HG03442 (cell line): ENCODE measurements at regions not wholly inside any gene's neighbourhood (a gene's known extent, or its start where the extent isn't known, plus 50 kb on each side); places are given as distances from the start of the nearest gene placed in this dataset.

Experiments used
- ATAC-seq: cut with Tn5 transposase; IDR thresholded peaks from one replicate; pipeline ENCODE4 v1.9.1; 2021; ENCODE audit warnings: mild to moderate bottlenecking, moderate library complexity; ENCODE audit not compliant: unreplicated experiment

DNA sequence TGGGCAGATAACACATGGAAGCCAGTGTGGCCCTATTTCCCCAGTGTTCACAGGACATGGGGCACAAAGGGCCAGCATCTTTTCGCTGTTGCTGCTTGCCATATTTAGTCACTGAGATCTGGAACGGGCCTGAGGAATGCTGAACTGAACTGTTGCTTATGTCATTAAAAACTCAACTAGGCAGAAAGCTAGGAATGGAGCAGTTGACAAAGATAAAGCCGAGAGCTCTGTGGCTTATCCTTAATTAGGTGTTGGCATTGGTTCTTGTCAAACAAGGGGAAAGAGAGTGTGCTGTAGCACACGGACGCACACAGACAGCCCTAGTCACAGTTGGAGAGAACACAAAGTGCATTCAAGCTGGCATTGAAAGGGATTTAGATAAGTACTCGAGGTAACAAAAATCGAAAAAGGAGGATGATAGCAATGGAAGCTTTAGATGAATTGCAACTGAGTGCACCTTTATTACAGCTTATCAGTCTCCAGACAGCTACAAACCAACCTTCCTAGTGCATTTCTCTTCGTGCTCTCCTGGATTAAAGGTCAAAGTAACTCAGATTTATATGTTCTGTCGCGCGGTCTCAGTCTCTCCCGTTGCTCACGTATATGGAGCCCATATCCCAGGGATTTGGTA lies 450.2 kb upstream of the ZNF608 start:
- no peak for ATAC-seq

DNA sequence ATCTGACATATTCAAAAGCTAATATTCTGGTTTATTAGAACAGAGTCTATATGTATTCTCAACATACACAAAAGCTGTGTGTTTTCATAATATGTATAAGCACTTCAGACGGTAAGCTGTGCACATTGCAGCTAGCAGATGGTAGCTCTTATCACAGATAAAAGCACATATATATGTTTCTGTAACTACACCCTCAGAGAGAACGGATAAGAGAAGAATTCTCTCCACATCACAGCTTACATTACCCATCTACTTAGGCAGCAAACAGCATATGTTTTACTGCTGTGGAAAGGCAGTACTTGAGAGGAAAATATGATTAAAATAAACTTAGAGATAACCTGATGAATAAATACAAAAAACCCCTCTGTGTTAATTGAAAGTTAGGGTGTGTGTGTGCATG lies 450.9 kb upstream of the ZNF608 start:
- no peak for ATAC-seq

GRCh38 chr5:125198270-125198974 lies 452.0 kb upstream of the ZNF608 start:
- no peak for ATAC-seq

DNA sequence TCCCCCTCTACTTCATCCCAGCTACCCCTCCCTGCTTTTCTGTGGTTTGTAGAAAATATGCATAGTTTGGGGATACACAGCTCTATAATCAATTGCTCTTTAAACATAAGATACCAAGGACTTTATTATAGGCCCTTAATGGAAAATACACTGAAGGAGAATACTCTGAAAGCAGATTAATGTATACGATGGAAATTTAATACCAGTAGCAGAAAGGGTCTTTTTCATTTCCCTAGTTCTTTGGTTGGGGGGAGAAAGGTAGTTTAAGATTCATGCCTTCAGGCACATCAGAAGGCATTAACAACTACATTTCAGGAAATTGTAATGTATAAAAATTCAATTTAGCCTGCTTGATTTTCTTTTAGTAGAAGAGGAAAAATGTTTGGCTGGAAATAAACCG lies 452.9 kb upstream of the ZNF608 start:
- no peak for ATAC-seq

GRCh38 chr5:125199968-125200865 lies 453.8 kb upstream of the ZNF608 start:
- peak; percentile 37 for ATAC-seq

- ATAC-seq, result no peak
These were observed 454.5 kb upstream of the ZNF608 start for GRCh38 chr5:125200866-125201373.

- no peak for ATAC-seq
These were observed 455.1 kb upstream of the ZNF608 start for GRCh38 chr5:125201446-125202052.

DNA sequence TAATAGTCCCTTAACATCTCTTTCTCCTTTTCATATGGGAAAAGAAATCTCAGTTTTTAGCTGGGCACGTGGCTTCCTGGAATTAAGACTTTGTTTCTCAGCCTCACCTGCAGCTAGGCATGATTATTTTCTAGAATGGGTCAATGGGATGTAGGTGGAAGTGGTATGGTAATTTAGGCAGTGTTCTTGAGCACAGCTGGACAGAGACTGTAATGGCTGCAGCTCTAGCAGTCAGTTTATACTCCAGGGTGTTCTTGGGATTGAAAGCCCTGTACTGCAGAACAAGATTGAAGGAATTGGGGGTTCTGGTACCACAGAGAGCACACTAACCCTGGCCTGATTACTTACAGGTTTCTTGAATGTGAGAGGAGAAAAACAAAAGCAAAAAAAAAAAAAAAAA lies 455.9 kb upstream of the ZNF608 start:
- no peak for ATAC-seq

GRCh38 chr5:125202871-125203438 lies 456.5 kb upstream of the ZNF608 start:
- ATAC-seq, result no peak

DNA sequence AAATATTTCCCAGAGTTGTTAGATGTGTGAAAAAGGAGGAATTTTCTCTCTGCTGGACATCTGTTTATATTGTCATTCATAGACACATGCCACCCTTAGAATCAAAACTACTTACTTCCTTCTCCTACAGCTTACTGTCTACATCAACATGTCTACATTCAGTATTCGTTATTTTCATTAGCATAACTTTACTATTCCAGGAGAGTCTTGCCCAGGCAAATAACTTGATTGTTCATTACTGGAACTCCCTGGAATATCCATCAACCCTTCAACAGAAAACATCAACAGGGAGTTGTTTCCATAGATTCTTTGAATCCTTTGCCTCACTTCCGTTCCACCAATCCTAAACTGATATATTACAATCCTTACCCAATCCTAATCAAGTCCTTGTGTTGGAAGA lies 457.5 kb upstream of the ZNF608 start:
- no peak for ATAC-seq

GRCh38 chr5:125205601-125206225 lies 459.3 kb upstream of the ZNF608 start:
- ATAC-seq, result no peak

GRCh38 chr5:125207856-125208255 lies 461.4 kb upstream of the ZNF608 start:
- no peak for ATAC-seq

- ATAC-seq, result no peak
These were observed 463.2 kb upstream of the ZNF608 start for GRCh38 chr5:125209650-125210049.

- ATAC-seq, result no peak
These were observed 464.0 kb upstream of the ZNF608 start for GRCh38 chr5:125210242-125210947.

DNA sequence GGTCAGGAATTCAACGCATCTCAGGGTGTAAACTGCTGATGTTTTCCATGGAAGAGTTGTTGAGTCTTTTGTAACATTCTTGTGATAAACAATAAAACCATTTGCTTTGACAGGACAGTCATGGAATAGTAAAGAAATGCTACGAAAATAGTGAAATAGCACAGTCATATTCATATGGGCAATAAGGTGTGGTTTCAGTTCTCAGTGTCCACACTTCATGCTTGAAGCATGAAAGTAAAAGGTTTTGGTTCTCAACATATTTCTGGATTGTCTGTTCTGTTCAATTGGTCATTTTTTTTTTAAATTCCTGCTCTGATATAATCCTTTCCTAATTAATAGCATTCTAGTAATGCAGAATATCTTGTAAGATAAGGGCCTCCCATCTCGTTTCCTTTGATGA lies 467.6 kb upstream of the ZNF608 start:
- peak; percentile 91 for ATAC-seq

DNA sequence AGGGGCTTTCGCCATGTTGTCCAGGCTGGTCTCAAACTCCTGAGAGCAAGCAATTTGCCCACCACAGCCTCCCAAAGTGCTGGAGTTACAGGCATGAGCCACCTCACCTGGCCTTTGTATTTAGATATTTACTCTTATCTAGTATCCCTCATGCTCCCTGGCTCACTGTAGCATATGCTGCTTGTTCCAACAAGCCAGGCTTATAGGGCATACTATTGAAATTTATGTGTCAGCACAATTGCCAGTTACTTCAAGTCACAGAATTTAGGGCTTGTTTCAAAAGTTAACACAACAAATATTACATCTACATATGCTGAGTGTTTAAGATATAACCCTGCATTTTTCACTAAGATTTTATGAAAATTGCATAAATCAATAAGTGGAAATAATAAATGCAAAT lies 469.2 kb upstream of the ZNF608 start:
- no peak for ATAC-seq

DNA sequence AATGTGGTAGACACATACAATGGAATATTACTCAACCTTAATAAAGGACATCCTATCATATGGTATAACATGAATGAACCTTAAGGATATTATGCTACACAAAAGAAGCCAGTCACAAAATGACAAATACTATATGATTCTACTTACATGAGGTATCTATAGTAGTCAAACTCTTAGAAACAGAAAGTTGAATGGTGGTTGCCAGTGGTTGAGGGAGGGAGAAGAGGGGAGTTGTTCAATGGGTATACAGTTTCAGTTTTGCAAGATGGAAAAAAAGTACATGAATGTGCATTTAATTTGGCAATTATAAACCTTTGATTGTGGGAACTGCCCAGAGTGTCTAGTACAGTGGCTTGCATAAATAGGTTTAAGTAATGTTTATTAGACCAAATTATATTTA lies 473.3 kb upstream of the ZNF608 start:
- ATAC-seq, result no peak

DNA sequence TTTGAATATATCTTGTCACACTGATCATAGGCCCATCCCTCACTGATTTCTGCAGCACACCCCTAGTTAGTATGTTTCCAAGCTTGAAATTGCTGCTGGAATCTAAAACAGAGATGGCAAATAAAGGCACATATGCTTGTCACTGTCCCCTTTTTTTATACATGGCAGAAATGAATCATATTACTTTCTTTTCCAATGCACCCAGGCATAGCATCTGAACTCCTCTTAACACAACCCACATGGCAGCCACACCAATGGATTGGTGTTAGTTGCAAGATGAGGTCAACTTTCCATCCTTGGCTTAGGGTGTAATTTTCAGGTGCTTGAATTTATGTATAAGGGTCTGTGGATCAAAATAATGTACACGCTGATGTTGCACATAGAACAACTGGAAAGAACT lies 473.8 kb upstream of the ZNF608 start:
- no peak for ATAC-seq

- ATAC-seq, result no peak
These were observed 476.3 kb upstream of the ZNF608 start for GRCh38 chr5:125222597-125223240.
